ENCODE measurements at regions not wholly inside any gene's neighbourhood (a gene's known extent, or its start where the extent isn't known, plus 50 kb on each side); places are given as distances from the start of the nearest gene placed in this dataset.

- H3K9me3 ChIP-seq = no peaks in the 10 kb centered on the region
- peaks cover 0 to 6% (median 0%) of the 10 kb centered on the region in 4 donors for H3K4me1 ChIP-seq
- DNase-seq (ENCODE audit: low spot score in 2 of 2) = no peak
- TF ChIP-seq EP300 (IDR thresholded peaks at IDR 0.05) = no peak
- TF ChIP-seq POLR2A (IDR thresholded peaks at IDR 0.05) = no peak
- no peak for TF ChIP-seq CTCF (IDR thresholded peaks at IDR 0.05)
- H3K36me3 ChIP-seq = no peaks in the 10 kb centered on the region
- 89 to 93% methylated on average over 3 of the region's 3 CpGs for WGBS, 2 donors
- H3K27me3 ChIP-seq = no peaks in the 10 kb centered on the region
- H3K27ac ChIP-seq = no peak overlapping the region
- no peak overlapping the region for H3K4me3 ChIP-seq
Measured at GRCh38 chr13:73667756-73668155, 466.4 kb downstream of the KLF12 start.

GRCh38 chr13:73665261-73665660 is 468.9 kb downstream of the KLF12 start:
- Histone ChIP-seq H3K36me3 (no peaks in the 10 kb centered on the region), H3K9me3 (no peaks in the 10 kb centered on the region), H3K4me3 (no peak overlapping the region), H3K27me3 (no peaks in the 10 kb centered on the region), H3K27ac (no peak overlapping the region), H3K4me1 (peaks cover 0 to 6% (median 0%) of the 10 kb centered on the region in 4 donors)
- TF ChIP-seq CTCF (IDR thresholded peaks at IDR 0.05) = no peak
- TF ChIP-seq POLR2A (IDR thresholded peaks at IDR 0.05) = no peak
- TF ChIP-seq EP300 (IDR thresholded peaks at IDR 0.05) = no peak
- WGBS, 2 donors = 11 to 13% methylated on average over 2 of the region's 2 CpGs
- DNase-seq (ENCODE audit: low spot score in 2 of 2) = no peak

GRCh38 chr13:73664851-73665250 is 469.4 kb downstream of the KLF12 start:
- WGBS, 2 donors = 64 to 65% methylated on average over 4 of the region's 4 CpGs
- no peak for DNase-seq (ENCODE audit: low spot score in 2 of 2)

GRCh38 chr13:73662833-73663232 is 471.4 kb downstream of the KLF12 start:
- Histone ChIP-seq H3K27me3 (no peaks in the 10 kb centered on the region), H3K36me3 (no peaks in the 10 kb centered on the region), H3K27ac (no peak overlapping the region), H3K4me3 (no peak overlapping the region), H3K4me1 (peaks cover 0 to 7% (median 0%) of the 10 kb centered on the region in 4 donors), H3K9me3 (no peaks in the 10 kb centered on the region)
- no peak for DNase-seq (ENCODE audit: low spot score in 2 of 2)
- TF ChIP-seq POLR2A (IDR thresholded peaks at IDR 0.05) = no peak
- no peak for TF ChIP-seq EP300 (IDR thresholded peaks at IDR 0.05)
- TF ChIP-seq CTCF (IDR thresholded peaks at IDR 0.05) = no peak
- WGBS, 2 donors = 97 to 100% methylated on average over 8 of the region's 8 CpGs

More at GRCh38 chr13:73664851-73665250, 469.4 kb downstream of the KLF12 start:
- Histone ChIP-seq H3K27me3 (no peaks in the 10 kb centered on the region), H3K9me3 (no peaks in the 10 kb centered on the region), H3K36me3 (no peaks in the 10 kb centered on the region), H3K4me3 (no peak overlapping the region), H3K27ac (no peak overlapping the region), H3K4me1 (peaks cover 0 to 6% (median 0%) of the 10 kb centered on the region in 4 donors)
- no peak for TF ChIP-seq CTCF (IDR thresholded peaks at IDR 0.05)
- no peak for TF ChIP-seq POLR2A (IDR thresholded peaks at IDR 0.05)
- no peak for TF ChIP-seq EP300 (IDR thresholded peaks at IDR 0.05)

- Histone ChIP-seq H3K4me1 (peaks cover 0 to 13% (median 0%) of the 10 kb centered on the region in 4 donors), H3K27me3 (no peaks in the 10 kb centered on the region), H3K27ac (no peak overlapping the region), H3K4me3 (no peak overlapping the region), H3K36me3 (no peaks in the 10 kb centered on the region), H3K9me3 (no peaks in the 10 kb centered on the region)
- 81 to 82% methylated on average over 19 of the region's 19 CpGs for WGBS, 2 donors
- no peak for DNase-seq (ENCODE audit: low spot score in 2 of 2)
- TF ChIP-seq POLR2A (IDR thresholded peaks at IDR 0.05) (no peak), EP300 (IDR thresholded peaks at IDR 0.05) (no peak), CTCF (IDR thresholded peaks at IDR 0.05) (no peak)
Measured at GRCh38 chr13:73661687-73662425, 472.3 kb downstream of the KLF12 start.
